ENCODE measurements at regions not wholly inside any gene's neighbourhood (a gene's known extent, or its start where the extent isn't known, plus 50 kb on each side); places are given as distances from the start of the nearest gene placed in this dataset.

DNA sequence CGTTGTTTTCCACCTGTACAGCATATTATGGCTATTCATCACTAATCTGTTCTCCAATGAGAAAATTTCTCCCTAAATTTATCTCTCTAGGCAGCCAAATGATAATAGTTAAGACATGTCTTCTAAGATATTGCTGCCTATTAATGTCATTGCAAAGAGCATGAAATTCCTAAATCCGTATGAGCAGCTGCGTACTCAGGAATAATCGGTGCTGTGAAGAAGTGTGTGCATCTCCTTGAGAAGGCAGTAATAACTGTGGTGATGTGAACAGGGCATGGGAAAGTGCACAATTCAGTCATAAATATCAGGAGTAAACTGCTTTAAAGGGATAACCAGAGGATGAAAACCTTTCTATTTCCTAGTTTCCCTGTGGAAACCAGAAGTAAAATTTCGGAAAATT, 112.2 kb downstream of the SLITRK5 start:
- TF ChIP-seq POLR2A (IDR thresholded peaks at IDR 0.05; ENCODE audit: low read depth, low read length): no peak
- TF ChIP-seq POLR2AphosphoS5 (IDR thresholded peaks at IDR 0.05; ENCODE audit: low read depth, low read length): no peak

All from GM12892 (cell line).